ENCODE measurements at regions not wholly inside any gene's neighbourhood (a gene's known extent, or its start where the extent isn't known, plus 50 kb on each side); places are given as distances from the start of the nearest gene placed in this dataset.

DNA sequence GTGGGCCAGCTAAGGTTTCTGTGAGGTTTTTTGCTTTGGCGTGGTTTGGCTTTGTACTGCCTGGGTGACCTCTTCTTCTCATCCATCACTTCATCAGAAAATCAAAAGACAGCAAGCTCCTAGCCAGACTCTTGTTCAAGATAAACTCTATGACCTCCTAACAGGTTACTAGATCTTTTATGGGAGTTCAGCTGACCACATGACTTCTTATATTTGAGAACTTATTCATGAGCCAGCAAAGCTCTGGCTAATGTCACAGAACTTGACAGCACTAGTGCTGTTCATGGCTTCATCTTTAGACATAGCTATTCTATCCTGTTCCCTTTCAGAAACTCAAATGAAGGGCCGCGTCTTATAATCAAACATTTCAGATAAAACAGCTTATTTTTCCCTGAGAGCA lies 527.1 kb upstream of the GOLIM4 start:
- Histone ChIP-seq H3K4me3 (ENCODE audit: insufficient read depth, low read depth, low read length) (no peak overlapping the region), H3K27me3 (ENCODE audit: control insufficient read depth, insufficient read depth, low read length) (no peaks in the 10 kb centered on the region), H3K36me3 (replicated peaks; ENCODE audit: control insufficient read depth, insufficient read depth, low read length) (no peaks in the 10 kb centered on the region)
- DNase-seq, result no peak

DNA sequence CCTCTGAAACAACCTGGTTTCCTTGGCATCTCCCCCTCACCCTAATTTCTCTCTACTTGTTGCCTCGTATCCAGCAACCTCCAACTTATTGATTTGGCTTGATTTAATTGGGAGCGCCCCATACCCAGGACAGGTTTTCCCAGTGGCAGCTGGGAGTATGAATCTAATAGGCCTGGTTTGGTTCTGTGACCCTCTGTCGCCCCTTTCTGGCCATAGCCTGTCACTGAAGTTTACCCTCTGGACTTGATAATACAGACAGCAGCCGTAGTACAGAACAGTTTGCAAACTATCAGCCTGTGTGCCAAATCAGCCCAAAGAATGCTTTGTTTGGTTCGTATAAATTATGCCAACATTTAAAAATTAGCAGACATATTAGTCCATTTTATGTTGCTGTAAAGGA lies 525.1 kb upstream of the GOLIM4 start:
- Histone ChIP-seq H3K4me3 (ENCODE audit: insufficient read depth, low read depth, low read length) (no peak overlapping the region), H3K27me3 (ENCODE audit: control insufficient read depth, insufficient read depth, low read length) (no peaks in the 10 kb centered on the region), H3K36me3 (replicated peaks; ENCODE audit: control insufficient read depth, insufficient read depth, low read length) (no peaks in the 10 kb centered on the region)
- DNase-seq, result peak; percentile 9

DNA sequence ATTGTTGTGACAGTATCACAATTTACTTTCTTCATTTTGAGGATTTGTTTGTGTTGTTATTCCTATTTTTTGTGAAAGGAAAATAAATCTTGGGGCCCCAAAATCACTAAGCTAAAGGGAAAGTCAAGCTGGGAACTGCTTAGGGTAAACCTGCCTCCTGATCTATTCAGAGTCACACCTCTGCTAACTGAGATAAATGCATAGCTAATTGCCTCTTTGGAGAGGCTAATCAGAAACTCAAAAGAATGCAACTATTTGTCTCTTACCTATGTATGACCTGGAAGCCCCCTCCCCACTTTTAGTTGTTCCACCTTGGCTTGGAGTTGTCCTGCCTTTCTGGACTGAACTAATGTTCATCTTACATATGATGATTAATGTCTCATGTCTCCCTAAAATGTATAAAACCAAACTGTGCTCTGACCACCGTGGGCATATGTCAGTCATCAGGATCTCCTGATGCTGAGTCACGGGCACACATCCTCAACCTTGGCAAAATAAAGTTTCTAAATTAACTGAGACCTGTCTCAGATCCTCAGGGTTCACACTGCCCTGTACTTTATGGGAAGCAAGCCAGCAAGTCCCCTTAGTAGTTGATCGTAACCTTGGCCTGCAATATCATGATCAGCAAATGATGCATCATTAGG lies 523.2 kb upstream of the GOLIM4 start:
- DNase-seq, result no peak
- H3K36me3 ChIP-seq (replicated peaks; ENCODE audit: control insufficient read depth, insufficient read depth, low read length), result no peaks in the 10 kb centered on the region
- no peak overlapping the region for H3K4me3 ChIP-seq (ENCODE audit: insufficient read depth, low read depth, low read length)
- H3K27me3 ChIP-seq (ENCODE audit: control insufficient read depth, insufficient read depth, low read length), result no peaks in the 10 kb centered on the region

DNA sequence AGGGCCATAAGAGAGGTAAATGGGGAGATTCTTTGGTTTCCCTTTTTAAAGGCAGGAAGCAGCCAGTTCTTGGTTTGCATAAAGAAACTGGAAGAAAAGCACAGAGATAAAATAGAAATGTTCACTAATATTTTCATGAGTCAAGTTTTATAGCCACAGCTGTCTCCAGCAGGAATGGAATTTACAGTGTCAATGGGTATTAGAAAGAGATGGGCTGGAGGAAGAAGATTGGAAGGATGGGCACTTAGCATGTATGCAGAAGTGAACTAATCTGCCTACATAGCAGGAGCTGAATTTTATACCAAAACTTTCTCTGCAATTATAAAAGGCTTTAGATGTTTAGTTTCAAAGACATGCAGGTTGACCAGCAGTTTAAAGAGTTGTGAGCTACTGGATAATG lies 521.9 kb upstream of the GOLIM4 start:
- Histone ChIP-seq H3K27me3 (ENCODE audit: control insufficient read depth, insufficient read depth, low read length) (no peaks in the 10 kb centered on the region), H3K36me3 (replicated peaks; ENCODE audit: control insufficient read depth, insufficient read depth, low read length) (no peaks in the 10 kb centered on the region), H3K4me3 (ENCODE audit: insufficient read depth, low read depth, low read length) (no peak overlapping the region)
- DNase-seq, result no peak

DNA sequence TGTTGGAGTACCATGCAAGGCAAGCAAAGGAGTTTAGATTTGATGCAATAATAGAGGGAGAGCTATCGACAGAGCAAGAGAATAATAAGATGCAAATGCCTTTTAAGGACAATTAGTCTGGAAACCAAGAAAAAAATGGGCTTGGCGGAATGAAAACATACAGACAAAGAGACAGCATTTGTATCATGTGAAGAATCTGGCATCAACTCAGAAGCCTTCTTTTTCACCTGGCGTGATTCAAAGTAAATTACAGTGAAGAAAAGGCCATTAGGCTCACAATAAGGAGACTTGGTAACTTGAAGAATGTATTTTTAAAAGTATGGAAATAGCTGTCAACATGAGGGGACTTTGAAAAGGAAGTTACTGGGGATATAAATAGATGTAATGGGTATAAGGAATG lies 521.2 kb upstream of the GOLIM4 start:
- no peak for DNase-seq
- H3K36me3 ChIP-seq (replicated peaks; ENCODE audit: control insufficient read depth, insufficient read depth, low read length), result no peaks in the 10 kb centered on the region
- H3K4me3 ChIP-seq (ENCODE audit: insufficient read depth, low read depth, low read length), result no peak overlapping the region
- H3K27me3 ChIP-seq (ENCODE audit: control insufficient read depth, insufficient read depth, low read length), result no peaks in the 10 kb centered on the region

DNA sequence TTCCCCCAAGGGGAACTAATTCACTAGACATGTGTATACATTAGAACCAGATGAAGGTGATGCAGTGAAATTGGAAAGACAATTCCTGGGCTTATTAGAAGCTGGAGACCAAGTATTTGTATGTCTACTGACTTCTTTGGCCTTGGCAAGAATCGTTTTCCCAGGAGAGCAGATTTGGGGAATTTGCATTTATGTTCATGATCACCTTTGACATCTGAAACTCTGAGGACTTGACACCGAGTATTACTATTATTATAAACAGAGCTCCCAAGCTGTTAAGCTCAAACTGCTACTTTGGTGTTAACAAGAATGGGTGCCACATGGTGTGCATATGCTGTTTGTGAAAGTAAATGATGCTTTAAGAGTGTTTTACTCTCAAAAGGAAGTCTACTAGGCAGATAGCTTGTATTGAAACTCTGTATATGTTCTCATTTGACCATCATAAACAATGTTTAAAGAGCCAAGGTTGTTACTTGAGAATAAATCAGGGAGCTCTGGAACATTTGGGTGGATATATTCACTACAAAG lies 519.8 kb upstream of the GOLIM4 start:
- H3K4me3 ChIP-seq (ENCODE audit: insufficient read depth, low read depth, low read length), result no peak overlapping the region
- no peak for DNase-seq
- no peaks in the 10 kb centered on the region for H3K36me3 ChIP-seq (replicated peaks; ENCODE audit: control insufficient read depth, insufficient read depth, low read length)
- H3K27me3 ChIP-seq (ENCODE audit: control insufficient read depth, insufficient read depth, low read length), result no peaks in the 10 kb centered on the region

DNA sequence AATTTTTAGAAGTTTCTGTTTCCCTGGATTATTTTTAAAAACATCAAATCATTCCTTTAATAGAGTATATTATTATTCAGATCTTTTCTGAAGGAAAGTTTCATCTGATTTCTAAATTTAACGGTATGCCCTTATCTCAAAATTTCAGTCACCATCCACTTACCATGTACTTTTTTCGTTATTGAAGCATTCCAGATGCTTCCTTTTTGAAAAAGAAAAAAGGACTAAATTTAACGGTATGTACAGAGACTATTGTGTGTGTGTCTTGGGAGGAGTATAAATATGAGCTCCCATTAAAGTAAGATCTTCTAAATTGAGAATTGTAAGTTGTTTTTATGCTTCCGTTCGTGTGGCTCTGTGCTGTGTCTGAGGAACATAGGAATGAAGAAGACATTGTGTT lies 517.4 kb upstream of the GOLIM4 start:
- no peak for DNase-seq
- no peaks in the 10 kb centered on the region for H3K36me3 ChIP-seq (replicated peaks; ENCODE audit: control insufficient read depth, insufficient read depth, low read length)

DNA sequence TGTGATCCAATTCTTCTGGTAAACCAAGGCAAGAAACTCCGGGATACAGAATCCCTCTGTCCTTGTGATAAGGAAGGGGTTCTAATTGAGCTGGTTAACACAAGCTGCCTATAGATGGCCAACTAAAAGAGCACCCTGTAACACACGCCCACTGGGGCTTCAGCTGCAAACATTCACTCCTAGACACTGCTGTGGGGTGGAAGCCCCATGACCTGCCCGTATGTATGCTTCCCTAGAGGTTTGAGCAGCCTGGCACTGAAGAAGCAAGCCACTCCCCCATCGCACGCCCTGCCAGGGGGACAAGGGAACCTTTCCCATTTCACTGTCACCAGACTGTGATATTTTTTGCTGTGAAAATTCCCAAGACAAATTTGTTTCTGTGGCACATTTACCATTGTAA lies 516.9 kb upstream of the GOLIM4 start:
- H3K27me3 ChIP-seq (ENCODE audit: control insufficient read depth, insufficient read depth, low read length), result no peaks in the 10 kb centered on the region
- no peaks in the 10 kb centered on the region for H3K36me3 ChIP-seq (replicated peaks; ENCODE audit: control insufficient read depth, insufficient read depth, low read length)
- no peak for DNase-seq
- no peak overlapping the region for H3K4me3 ChIP-seq (ENCODE audit: insufficient read depth, low read depth, low read length)

More for the DNA sequence above, 517.4 kb upstream of the GOLIM4 start:
- Histone ChIP-seq H3K27me3 (ENCODE audit: control insufficient read depth, insufficient read depth, low read length) (no peaks in the 10 kb centered on the region), H3K4me3 (ENCODE audit: insufficient read depth, low read depth, low read length) (no peak overlapping the region)

DNA sequence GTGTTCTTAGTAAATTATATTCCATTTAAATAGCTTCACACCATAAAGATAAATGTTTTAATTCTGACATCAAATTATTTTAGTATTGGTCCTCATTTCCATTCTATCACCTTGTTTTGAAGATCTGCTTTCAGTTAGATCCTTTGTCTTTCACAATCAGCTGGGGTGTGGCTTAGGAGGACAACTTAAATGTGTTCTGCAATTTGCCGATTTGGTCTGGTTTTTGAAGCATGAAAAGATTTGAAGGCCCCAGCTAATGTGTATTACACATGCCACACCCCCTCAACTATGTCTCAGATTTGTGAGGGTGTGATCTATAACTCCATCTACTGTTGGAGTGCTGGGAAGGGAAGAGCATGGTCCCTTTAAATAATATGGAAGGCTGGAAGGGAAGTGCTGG lies 516.1 kb upstream of the GOLIM4 start:
- Histone ChIP-seq H3K36me3 (replicated peaks; ENCODE audit: control insufficient read depth, insufficient read depth, low read length) (no peaks in the 10 kb centered on the region), H3K27me3 (ENCODE audit: control insufficient read depth, insufficient read depth, low read length) (no peaks in the 10 kb centered on the region), H3K4me3 (ENCODE audit: insufficient read depth, low read depth, low read length) (no peak overlapping the region)
- DNase-seq, result no peak

DNA sequence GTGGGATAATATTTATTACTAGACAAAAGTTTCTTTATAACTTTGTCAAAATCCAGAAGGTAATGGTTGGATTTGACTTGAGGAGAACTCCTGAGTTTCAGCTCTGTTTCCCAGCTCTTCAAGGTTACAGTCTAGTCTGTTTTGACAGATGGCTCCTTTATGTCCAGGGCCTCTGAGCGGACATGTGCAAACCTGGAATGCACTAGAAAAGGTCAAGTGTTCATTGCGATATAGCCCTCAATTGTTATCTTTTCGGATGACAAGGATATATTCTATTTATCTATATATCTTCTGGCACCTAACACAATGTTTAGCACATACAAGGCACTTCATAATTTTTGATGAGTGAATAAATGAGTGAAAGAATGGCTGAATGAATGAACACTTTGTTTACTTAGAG lies 513.2 kb upstream of the GOLIM4 start:
- DNase-seq, result no peak
- Histone ChIP-seq H3K36me3 (replicated peaks; ENCODE audit: control insufficient read depth, insufficient read depth, low read length) (no peaks in the 10 kb centered on the region), H3K27me3 (ENCODE audit: control insufficient read depth, insufficient read depth, low read length) (no peaks in the 10 kb centered on the region)

DNA sequence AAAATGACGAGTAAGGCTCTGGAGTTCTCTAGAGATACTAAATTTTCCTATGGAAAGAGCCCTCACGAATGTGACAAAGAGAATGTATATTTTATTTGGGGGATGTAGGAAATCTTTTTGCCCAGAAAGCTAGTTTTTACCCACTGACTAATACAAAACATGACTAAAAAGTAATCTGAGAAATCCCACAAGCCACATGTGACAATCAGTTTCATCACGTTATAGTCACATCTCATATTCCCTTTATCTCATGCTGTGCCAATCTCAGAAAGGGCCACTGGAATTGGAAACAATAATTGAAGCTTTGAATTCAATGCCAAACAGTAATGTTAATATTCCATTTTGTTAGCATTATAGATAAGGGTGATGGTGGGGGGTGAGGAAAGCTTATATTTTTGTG lies 509.0 kb upstream of the GOLIM4 start:
- Histone ChIP-seq H3K4me3 (ENCODE audit: insufficient read depth, low read depth, low read length) (no peak overlapping the region), H3K27me3 (ENCODE audit: control insufficient read depth, insufficient read depth, low read length) (no peaks in the 10 kb centered on the region), H3K36me3 (replicated peaks; ENCODE audit: control insufficient read depth, insufficient read depth, low read length) (no peaks in the 10 kb centered on the region)
- no peak for DNase-seq

More for the DNA sequence above, 513.2 kb upstream of the GOLIM4 start:
- H3K4me3 ChIP-seq (ENCODE audit: insufficient read depth, low read depth, low read length), result no peak overlapping the region

DNA sequence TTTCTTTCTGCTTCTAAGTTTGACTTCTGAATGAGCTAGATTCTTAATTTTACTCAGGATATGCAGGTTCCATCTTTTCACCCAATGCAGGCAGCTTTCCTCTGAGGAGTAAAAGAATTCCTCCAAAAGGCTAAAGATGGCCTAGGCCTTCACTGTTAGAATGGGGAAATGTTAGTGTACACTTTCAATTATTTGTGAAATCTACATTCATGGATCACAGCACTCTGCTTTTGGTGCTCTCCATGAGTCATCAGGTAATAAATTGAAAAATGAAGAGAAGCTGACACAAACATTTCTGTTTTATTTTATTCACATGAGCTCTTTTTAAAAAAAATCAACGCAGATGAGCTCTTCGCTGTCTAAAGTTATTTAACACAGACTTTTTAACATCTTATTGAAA lies 502.5 kb upstream of the GOLIM4 start:
- Histone ChIP-seq H3K36me3 (replicated peaks; ENCODE audit: control insufficient read depth, insufficient read depth, low read length) (no peaks in the 10 kb centered on the region), H3K27me3 (ENCODE audit: control insufficient read depth, insufficient read depth, low read length) (no peaks in the 10 kb centered on the region), H3K4me3 (ENCODE audit: insufficient read depth, low read depth, low read length) (no peak overlapping the region)
- no peak for DNase-seq

DNA sequence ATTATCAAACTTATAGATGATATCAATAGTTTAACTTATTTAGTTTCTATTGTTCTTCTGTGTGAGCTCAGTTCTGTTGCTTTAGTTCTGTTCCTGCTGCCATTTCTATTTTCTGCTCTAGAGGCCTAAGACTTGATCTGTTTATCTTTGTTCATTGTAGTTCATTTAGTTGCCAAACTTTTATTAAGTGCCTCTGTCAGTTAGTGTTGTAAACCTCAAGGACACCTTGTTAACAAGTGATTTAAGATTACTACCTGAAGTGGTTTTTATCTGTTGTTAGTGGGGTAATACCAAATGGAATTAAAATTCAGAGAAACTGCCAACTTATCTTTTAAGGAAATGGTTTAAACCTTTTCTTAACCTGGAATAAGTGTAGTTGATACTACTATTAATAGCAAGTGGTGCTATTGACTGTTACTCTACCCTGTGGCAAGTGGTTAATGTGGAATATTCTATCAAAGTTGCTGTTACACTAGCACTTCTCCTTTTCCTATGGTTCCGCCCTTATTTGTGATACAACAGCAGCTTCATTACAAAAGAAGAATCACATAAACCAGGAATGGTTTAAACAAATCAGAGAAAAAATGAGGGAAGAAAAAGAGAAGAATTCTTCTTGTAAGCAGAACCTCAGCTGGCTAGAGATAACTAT lies 500.6 kb upstream of the GOLIM4 start:
- no peak for DNase-seq

DNA sequence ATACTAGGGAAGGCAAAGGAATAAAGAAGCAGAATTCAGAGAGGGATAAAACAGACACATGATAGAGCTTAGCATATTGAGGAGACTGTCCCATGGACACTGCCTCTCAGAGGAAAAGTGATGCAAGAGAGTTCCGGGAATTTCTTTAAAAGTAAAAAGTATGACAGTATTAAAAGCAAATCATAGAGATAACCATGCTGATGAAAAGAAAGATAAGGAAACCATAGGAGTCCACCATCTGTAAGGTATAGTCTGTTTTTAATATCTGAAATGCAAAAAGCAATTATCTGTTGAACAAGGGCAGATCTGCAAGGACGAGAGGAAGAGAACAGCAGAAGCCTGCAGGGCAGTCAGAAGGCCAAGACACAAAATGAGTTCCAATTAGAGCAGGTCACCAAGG lies 495.9 kb upstream of the GOLIM4 start:
- H3K27me3 ChIP-seq (ENCODE audit: control insufficient read depth, insufficient read depth, low read length), result no peaks in the 10 kb centered on the region
- no peak for DNase-seq
- H3K4me3 ChIP-seq (ENCODE audit: insufficient read depth, low read depth, low read length), result no peak overlapping the region
- no peaks in the 10 kb centered on the region for H3K36me3 ChIP-seq (replicated peaks; ENCODE audit: control insufficient read depth, insufficient read depth, low read length)

More for the DNA sequence above, 500.6 kb upstream of the GOLIM4 start:
- no peaks in the 10 kb centered on the region for H3K27me3 ChIP-seq (ENCODE audit: control insufficient read depth, insufficient read depth, low read length)
- no peaks in the 10 kb centered on the region for H3K36me3 ChIP-seq (replicated peaks; ENCODE audit: control insufficient read depth, insufficient read depth, low read length)
- no peak overlapping the region for H3K4me3 ChIP-seq (ENCODE audit: insufficient read depth, low read depth, low read length)

DNA sequence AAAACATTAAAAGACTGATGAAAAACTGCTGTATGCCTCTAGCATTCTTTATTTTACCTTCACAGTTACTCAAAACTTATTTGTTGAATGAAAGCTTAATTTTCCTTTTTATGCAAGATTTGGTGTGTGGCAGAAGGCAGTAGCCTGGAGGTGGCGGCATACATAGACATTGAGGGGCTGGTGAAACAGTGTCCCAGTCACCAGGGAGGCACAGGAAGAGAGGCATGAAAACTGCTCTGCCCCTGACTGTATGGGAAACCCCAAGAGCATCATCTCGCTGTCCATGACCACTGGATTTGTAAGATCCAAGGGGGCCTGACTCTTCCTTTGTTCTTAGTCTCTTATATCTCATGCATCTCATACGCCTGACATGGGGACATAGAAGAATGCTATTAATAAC lies 493.7 kb upstream of the GOLIM4 start:
- Histone ChIP-seq H3K4me3 (ENCODE audit: insufficient read depth, low read depth, low read length) (no peak overlapping the region), H3K36me3 (replicated peaks; ENCODE audit: control insufficient read depth, insufficient read depth, low read length) (no peaks in the 10 kb centered on the region), H3K27me3 (ENCODE audit: control insufficient read depth, insufficient read depth, low read length) (no peaks in the 10 kb centered on the region)
- no peak for DNase-seq
